ENCODE measurements at regions not wholly inside any gene's neighbourhood (a gene's known extent, or its start where the extent isn't known, plus 50 kb on each side); places are given as distances from the start of the nearest gene placed in this dataset.

DNA sequence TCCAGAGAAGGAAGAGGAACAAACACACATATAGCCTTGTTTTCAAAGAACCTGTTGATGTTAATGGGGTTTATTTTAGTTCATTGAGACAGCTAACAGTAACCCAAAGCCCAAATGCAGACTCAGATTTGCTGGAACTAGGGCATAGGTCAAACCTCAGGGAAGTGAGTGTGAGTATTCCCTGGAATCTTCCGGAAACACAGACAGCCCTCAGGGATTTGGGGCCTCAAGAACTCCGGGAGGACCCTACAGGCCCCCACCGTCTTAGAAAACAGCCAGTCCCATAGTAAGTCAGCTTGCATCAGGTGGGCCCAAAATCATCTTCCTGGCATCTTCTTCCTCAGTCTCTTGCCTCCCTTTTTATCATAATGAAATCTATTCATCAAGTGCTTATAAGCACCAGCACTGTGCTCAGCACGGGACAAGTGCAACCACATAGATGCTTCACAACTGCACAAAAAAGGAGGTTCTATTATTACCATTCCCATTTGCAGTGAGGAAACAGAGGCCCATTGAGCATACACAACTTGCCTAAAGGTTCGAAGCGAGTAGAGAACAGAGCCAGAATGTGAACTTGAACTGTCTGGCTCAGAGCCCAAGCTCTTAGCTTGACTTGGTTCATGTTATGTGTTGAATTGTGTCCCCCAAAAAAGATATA, 50.2 kb upstream of the BCL11A start:
- no peak for DNase-seq (ENCODE audit: low read depth in 2 of 2)

GRCh38 chr2:60604486-60605064, 51.1 kb upstream of the BCL11A start:
- no peak for DNase-seq (ENCODE audit: low read depth in 2 of 2)

DNA sequence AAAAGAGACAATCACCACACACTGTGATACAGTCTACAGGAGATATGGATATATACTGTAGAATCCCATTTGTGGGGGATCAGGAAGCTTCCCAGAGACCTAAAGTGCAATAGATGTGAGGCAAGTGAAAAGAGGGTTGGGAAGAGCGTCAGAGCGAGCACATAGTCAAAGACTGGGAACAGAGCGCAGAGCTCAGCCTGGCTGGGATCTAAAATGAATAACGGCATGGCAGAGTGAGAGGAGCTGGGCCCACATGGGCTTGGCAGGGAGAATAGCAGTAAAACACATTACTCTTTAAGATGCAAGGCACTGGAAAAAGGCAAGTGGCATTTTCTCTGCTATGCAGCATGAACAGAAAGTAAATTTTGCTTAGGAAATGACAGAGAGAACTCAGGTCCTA, 52.4 kb upstream of the BCL11A start:
- DNase-seq (ENCODE audit: low read depth in 2 of 2) = no peak

DNA sequence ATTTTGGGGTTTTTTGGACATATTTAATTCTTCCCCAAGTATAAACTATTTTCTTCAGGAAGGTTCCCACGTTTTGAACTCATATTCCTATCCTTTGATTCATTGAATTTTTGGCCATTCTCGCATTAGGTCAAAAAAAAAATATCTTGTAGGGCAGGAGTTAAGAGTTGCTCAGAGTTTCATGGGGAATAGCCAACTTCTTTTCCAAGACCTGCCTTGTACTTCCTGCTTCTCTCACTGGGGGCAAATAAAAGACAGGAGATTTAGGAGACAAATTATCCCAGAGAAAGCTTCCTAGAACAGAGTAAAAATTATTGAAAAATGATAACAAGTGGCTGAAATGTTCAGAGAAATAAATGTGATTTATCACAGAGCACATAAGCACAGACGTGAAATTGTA, 55.2 kb upstream of the BCL11A start:
- DNase-seq (ENCODE audit: low read depth in 2 of 2) = no peak

DNA sequence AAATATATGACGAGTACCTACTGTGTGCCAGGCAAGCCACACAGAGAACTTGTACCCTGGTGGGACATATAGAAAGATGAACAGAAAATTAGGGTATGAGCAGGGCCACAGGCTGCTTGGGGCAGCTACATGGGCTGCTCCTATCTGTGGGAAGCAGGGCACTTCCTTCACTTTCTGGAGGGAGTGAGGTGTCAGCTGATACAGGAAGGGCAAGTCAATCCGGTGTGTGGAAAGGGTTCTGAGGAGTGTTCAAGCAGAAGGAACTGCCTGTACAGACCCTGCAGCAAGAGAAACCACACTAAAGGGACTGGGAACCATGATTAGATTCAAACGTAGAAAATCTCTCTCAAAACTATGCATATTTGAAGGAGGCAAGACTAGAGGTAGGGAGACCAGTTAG, 58.6 kb upstream of the BCL11A start:
- DNase-seq (ENCODE audit: low read depth in 2 of 2) = no peak

- no peak for DNase-seq (ENCODE audit: low read depth in 2 of 2)
These were observed 60.9 kb upstream of the BCL11A start for GRCh38 chr2:60614319-60614718.

GRCh38 chr2:60621688-60622429, 68.4 kb upstream of the BCL11A start:
- DNase-seq (ENCODE audit: low read depth in 2 of 2) = no peak

DNA sequence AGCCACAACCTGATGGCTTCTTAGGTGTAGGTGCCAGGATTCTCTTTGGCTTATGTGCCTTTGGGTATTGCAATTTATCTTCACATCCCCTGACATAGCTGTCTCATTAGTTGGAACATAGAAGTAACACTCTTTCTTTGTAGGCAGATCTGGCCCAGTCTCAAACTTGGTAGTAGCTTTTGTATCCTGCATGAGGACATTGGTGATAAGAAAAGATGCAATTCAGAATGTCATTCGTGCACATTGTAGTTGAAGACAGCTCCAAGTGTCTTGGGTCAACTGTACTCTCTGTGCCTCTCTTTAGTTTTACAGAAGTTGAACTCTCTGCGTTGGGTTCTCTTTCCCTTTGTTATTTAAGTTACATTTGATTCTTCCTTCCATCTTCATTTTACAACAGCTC, 69.6 kb upstream of the BCL11A start:
- no peak for DNase-seq (ENCODE audit: low read depth in 2 of 2)

GRCh38 chr2:60627412-60627811, 74.0 kb upstream of the BCL11A start:
- DNase-seq (ENCODE audit: low read depth in 2 of 2) = no peak

- no peak for DNase-seq (ENCODE audit: low read depth in 2 of 2)
These were observed 74.6 kb upstream of the BCL11A start for GRCh38 chr2:60628026-60628425.

- no peak for DNase-seq (ENCODE audit: low read depth in 2 of 2)
These were observed 75.3 kb upstream of the BCL11A start for GRCh38 chr2:60628615-60629304.

DNA sequence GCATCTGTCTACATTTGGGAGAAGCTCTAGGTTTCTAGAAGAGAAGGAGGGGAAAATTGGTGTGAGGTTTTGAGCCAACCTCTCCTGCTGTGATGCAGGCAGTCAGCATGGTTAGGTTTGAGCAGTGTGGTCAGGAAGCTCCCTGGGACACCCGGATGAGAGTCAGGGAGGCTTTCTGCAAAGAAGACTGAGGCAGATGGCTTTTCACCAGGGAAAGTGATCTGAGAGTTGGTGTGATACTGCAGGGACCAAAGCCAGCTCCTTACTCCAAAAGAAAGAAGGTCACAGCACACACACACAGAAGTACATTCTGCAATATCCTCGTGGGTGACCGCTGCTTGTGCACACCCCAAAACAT, 75.8 kb upstream of the BCL11A start:
- DNase-seq (ENCODE audit: low read depth in 2 of 2) = no peak

- DNase-seq (ENCODE audit: low read depth in 2 of 2) = no peak
These were observed 76.4 kb upstream of the BCL11A start for GRCh38 chr2:60629801-60630385.

DNA sequence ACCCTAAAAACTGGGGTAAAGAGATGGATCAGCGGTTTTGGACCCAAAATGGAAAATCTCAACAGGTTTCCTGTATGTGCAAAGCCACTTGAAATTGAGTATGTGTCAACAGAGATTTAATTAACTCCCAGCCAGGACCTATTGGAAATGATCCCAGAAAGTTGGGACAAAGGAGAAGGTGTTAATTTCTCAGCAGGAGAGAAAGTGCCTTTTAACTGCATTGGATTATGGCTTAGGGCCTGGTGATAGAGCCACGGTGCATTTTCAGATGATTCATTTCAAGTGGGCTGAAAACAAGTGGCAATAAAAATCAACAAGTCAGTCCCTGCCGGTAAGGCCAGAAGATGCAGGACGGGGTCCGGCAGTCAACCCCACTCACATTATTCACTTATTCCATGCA, 80.2 kb upstream of the BCL11A start:
- DNase-seq (ENCODE audit: low read depth in 2 of 2) = no peak

DNA sequence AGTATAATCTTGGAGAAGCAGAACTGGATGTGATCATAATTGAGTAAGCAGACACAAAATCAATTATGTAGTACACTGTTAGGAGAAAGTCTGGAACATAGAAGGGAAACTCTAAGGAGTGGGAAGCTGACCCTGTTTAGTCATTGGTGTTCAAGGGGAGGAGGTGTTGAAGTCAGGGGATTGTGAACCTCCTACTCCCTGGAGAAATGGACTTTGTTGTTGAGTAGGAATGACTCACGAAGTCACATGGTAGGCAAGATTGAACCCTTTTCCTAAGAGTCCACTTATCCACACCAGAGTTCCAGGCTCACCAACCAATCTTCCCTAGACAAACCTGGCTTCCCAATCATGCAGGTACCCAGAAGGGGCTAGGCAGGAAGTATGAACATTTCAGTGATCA, 81.0 kb upstream of the BCL11A start:
- DNase-seq (ENCODE audit: low read depth in 2 of 2) = no peak

- no peak for DNase-seq (ENCODE audit: low read depth in 2 of 2)
These were observed 88.6 kb upstream of the BCL11A start for GRCh38 chr2:60641811-60642788.

DNA sequence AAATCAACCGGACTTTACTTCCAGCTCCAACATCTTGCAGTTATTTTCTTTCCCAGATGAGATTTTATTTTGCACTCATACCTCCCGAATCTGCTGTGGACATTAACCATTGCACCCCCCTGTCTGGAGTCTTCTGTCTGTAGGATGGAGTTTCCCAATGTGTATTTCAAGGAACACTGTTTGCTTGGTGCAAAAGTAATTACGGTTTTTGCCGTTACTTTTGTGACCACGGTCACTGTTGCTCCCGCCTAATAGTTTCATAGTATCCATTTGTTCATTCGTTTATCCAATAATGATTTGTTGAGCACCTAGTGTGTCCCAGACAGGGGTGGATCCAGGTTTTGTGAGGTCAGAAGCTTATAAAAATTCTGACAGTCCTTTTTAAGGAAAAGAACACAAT, 90.3 kb upstream of the BCL11A start:
- DNase-seq (ENCODE audit: low read depth in 2 of 2) = no peak

GRCh38 chr2:60644951-60645350, 91.5 kb upstream of the BCL11A start:
- no peak for DNase-seq (ENCODE audit: low read depth in 2 of 2)

GRCh38 chr2:60648191-60648590, 94.7 kb upstream of the BCL11A start:
- DNase-seq (ENCODE audit: low read depth in 2 of 2) = no peak

DNA sequence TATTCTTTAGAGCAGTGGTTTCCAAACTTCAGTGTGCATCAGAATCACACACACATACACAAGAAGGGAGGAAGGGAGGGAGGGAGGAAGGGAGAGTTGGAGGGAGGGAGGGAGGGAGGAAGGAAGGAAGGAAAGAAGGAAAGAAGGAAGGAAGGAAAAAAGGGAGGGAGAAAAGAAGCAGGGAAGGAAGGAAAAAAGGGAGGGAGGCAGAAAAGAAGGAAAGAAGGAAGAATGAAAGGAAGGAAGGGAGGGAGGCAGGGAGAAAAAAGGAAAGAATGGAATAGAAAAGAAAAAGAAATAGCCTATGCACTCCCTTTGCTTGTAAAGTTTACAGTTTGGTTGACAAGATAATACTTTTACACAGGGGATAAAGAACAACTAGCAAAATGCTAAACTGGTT, 96.3 kb upstream of the BCL11A start:
- no peak for DNase-seq (ENCODE audit: low read depth in 2 of 2)

- DNase-seq (ENCODE audit: low read depth in 2 of 2) = no peak
These were observed 99.4 kb upstream of the BCL11A start for GRCh38 chr2:60652832-60653340.

Data from stimulated activated CD8-positive, alpha-beta memory T cell treated with anti-CD3 and anti-CD28 coated beads, Interleukin-7, amount 100 ng/mL, for 1 hour (primary cell).